ENCODE measurements at regions not wholly inside any gene's neighbourhood (a gene's known extent, or its start where the extent isn't known, plus 50 kb on each side); places are given as distances from the start of the nearest gene placed in this dataset.

DNA sequence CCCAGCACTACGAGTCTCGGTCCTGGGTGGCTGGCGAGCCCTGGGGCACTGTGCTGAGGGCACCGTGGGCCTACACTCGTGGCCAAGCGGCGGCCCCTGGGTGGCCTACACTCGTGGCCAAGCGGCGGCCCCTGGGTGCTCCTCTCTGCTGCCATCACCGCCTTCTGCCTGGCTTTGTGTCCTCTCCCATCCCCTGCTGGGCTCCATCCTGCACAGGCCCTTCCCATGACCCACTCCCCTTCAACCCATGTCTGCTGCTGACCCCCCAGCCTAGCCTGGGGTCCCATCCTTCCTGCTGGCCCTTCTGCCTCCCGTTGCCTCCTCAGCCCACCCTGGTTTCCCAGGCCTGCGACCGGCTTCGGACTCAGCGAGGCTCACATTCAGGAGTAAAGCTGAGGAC lies 87.4 kb upstream of the CLDN5 start:
- TF ChIP-seq, protein P1, sequence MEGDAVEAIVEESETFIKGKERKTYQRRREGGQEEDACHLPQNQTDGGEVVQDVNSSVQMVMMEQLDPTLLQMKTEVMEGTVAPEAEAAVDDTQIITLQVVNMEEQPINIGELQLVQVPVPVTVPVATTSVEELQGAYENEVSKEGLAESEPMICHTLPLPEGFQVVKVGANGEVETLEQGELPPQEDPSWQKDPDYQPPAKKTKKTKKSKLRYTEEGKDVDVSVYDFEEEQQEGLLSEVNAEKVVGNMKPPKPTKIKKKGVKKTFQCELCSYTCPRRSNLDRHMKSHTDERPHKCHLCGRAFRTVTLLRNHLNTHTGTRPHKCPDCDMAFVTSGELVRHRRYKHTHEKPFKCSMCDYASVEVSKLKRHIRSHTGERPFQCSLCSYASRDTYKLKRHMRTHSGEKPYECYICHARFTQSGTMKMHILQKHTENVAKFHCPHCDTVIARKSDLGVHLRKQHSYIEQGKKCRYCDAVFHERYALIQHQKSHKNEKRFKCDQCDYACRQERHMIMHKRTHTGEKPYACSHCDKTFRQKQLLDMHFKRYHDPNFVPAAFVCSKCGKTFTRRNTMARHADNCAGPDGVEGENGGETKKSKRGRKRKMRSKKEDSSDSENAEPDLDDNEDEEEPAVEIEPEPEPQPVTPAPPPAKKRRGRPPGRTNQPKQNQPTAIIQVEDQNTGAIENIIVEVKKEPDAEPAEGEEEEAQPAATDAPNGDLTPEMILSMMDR (IDR thresholded peaks at IDR 0.05) = no peak
- TF ChIP-seq POLR2A (IDR thresholded peaks at IDR 0.05) = no peak
- intact Hi-C loops (cut with DNase I; ENCODE audit: low total_unique reads) = no loop called here
- no peak overlapping the region for H3K4me3 ChIP-seq

DNA sequence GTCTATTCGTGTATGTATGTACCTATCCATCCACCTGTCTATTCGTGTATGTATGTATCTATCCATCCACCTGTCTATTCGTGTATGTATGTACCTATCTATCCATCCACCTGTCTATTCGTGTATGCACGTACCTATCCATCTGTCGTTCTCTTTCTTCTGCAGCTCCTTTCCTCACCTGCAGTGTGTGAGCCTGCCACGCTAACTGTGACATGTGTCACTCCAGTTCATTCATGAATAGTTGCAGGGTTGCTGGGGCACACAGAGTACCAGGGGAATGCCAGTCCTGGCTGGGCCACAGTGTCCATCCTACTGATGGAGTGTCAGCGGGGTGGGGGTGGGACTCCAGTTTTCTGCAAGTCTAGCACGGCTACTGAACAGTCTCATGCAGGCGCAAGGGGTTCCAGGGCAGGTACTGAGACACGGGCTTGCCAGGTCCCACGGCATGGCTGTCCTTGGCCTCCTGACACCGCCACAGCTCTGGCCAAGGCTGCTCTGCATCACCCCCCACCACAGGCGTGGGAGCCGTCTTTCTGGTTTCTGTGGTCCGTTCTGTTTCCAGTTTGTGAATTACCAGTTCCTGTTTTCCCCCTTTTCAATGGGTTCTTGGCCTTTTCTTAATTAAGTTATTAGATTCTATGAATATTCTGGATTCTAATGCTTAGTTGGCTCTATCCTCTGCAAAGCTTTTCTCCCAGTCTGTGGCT lies 88.8 kb upstream of the CLDN5 start:
- H3K36me3 ChIP-seq = no peaks in the 10 kb centered on the region
- no peaks in the 10 kb centered on the region for H3K9me3 ChIP-seq
- no peaks in the 10 kb centered on the region for H3K27me3 ChIP-seq
- no peak for DNase-seq
- intact Hi-C loops (cut with DNase I; ENCODE audit: low total_unique reads) = no loop called here
- no peak overlapping the region for H3K4me3 ChIP-seq
- TF ChIP-seq, protein P1 (IDR thresholded peaks at IDR 0.05) = no peak
- no peak for TF ChIP-seq POLR2A (IDR thresholded peaks at IDR 0.05)
- no peaks in the 10 kb centered on the region for H3K4me1 ChIP-seq
- H3K27ac ChIP-seq = no peak overlapping the region

More for the DNA sequence above, 87.4 kb upstream of the CLDN5 start:
- no peaks in the 10 kb centered on the region for H3K4me1 ChIP-seq
- DNase-seq = no peak
- H3K27ac ChIP-seq = no peak overlapping the region
- H3K27me3 ChIP-seq = no peaks in the 10 kb centered on the region
- no peaks in the 10 kb centered on the region for H3K36me3 ChIP-seq
- no peaks in the 10 kb centered on the region for H3K9me3 ChIP-seq

DNA sequence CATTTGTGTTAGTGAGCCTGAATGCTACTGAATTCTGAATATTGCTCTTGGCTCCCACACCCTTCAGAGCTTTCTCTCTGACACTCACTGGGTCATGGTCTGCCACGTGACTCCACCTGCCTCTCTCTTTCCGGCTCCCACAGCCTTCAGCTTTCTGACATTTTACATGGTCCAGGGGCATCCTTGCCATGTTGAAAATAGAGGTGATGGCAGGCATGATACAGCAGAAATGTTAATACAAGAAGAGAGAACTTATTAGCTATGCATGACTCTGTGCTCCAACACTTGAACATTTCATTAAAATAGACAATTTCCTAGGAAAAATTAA lies 90.3 kb upstream of the CLDN5 start:
- no peaks in the 10 kb centered on the region for H3K36me3 ChIP-seq
- H3K4me1 ChIP-seq = no peaks in the 10 kb centered on the region
- TF ChIP-seq, protein P1 (IDR thresholded peaks at IDR 0.05) = no peak
- no peak for TF ChIP-seq POLR2A (IDR thresholded peaks at IDR 0.05)
- H3K27me3 ChIP-seq = no peaks in the 10 kb centered on the region
- DNase-seq = no peak
- H3K27ac ChIP-seq = no peak overlapping the region
- H3K4me3 ChIP-seq = no peak overlapping the region
- intact Hi-C loops (cut with DNase I; ENCODE audit: low total_unique reads) = no loop called here
- no peaks in the 10 kb centered on the region for H3K9me3 ChIP-seq

- intact Hi-C loops (cut with DNase I; ENCODE audit: low total_unique reads) = no loop called here
Measured at GRCh38 chr22:19615001-19615461, 90.8 kb upstream of the CLDN5 start.

DNA sequence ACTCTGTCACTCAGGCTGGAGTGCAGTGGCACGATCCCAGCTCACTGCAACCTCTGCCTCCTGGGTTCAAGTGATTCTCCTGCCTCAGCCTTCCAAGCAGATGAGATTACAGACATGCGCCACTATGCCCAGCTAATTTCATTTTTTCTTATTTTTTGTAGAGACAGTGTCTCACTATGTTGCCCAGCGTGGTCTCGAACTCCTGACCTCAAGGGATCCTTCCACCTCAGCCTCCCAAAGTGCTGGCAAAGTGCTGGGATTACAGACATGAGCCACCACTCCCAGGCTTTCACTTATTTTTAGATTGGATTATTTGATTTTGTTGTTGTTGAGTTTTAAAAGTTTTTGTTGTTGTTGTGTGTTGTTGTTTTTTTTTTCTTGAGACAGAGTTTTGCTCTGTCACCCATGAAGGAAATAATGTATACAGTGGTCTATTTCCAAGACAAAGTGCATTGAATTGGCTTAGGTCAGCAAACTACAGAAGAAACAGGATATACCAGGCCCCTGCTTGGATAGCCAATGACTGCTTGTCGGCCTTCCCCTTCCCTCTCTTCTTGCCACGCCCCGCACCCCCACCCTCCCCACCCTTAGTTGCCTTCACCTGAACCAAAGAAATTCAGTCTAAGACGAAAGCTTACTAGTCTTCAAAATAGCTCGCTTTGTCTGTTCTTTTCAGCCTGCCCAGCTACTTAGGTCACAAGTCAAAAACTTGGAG lies 91.8 kb upstream of the CLDN5 start:
- DNase-seq = no peak
- H3K27me3 ChIP-seq = no peaks in the 10 kb centered on the region
- H3K9me3 ChIP-seq = no peaks in the 10 kb centered on the region
- no peaks in the 10 kb centered on the region for H3K36me3 ChIP-seq
- no peak overlapping the region for H3K4me3 ChIP-seq
- intact Hi-C loops (cut with DNase I; ENCODE audit: low total_unique reads) = no loop called here
- TF ChIP-seq POLR2A (IDR thresholded peaks at IDR 0.05) = no peak
- TF ChIP-seq, protein P1 (IDR thresholded peaks at IDR 0.05) = no peak
- H3K27ac ChIP-seq = no peak overlapping the region
- no peaks in the 10 kb centered on the region for H3K4me1 ChIP-seq

More at GRCh38 chr22:19615001-19615461, 90.8 kb upstream of the CLDN5 start:
- TF ChIP-seq, protein P1 (IDR thresholded peaks at IDR 0.05) = no peak
- no peak for TF ChIP-seq POLR2A (IDR thresholded peaks at IDR 0.05)
- Histone ChIP-seq H3K36me3 (no peaks in the 10 kb centered on the region), H3K27me3 (no peaks in the 10 kb centered on the region), H3K9me3 (no peaks in the 10 kb centered on the region), H3K27ac (no peak overlapping the region), H3K4me1 (no peaks in the 10 kb centered on the region), H3K4me3 (no peak overlapping the region)
- DNase-seq = no peak
